ENCODE measurements at regions not wholly inside any gene's neighbourhood (a gene's known extent, or its start where the extent isn't known, plus 50 kb on each side); places are given as distances from the start of the nearest gene placed in this dataset.

DNA sequence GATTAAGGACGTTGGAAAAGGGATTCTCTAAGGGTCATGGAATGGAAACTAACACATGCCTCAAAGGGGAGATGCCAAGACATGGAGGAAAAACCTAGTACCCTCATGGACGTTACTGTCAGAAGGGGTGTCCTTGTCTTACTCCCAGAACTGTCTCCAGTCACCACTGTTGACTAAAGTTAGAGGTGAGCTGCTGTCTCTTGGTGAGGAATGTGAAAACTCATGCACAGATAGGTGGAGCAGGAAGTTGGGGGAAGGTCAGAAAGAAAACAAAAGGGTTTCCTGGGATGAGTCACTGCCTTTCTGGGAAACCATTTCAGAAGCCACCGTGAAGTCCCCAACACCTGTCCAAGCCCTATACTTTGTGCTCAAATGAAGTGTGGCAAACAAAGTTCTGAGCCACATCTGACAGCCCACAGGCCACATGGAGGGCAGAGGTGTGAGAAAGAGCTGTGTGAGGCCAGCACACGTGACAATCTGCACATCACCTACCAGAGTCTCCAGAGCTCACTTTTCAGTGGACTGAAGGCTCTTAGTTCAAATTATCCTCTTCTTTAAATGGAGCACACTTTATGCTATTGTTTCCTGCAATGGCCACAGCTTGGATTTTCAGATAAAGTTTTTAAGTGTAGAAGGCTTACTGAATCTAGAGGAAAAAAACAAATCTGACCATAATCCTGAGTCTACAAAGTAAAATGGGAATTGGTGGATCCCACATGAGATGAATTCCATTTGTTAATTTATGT, 92.9 kb upstream of the EGLN3 start (continued):
- TF ChIP-seq ZKSCAN1 (IDR thresholded peaks at IDR 0.05; ENCODE audit: low read length) = peak; percentile 67
- peak; percentile 67; the same call in 1 of the 2 replicates for TF ChIP-seq ZKSCAN5 (CRISPR knock-in tag; IDR thresholded peaks at IDR 0.05)
- peak; percentile 98 for TF ChIP-seq ZNF441 (CRISPR knock-in tag; IDR thresholded peaks at IDR 0.05; ENCODE audit: borderline replicate concordance)
- peak; percentile 84 for TF ChIP-seq CEBPG (CRISPR knock-in tag; IDR thresholded peaks at IDR 0.05)
- peak; percentile 61 for TF ChIP-seq POLR2AphosphoS5 (IDR thresholded peaks at IDR 0.05; ENCODE audit: low read depth, low read length)
- no peak for TF ChIP-seq FOXP1 (IDR thresholded peaks at IDR 0.05)
- TF ChIP-seq FOXP1 (CRISPR knock-in tag; IDR thresholded peaks at IDR 0.05) = peak; percentile 94
- peak; percentile 97 for TF ChIP-seq ZNF543 (CRISPR knock-in tag; IDR thresholded peaks at IDR 0.05)
- TF ChIP-seq HNRNPK (IDR thresholded peaks at IDR 0.05; ENCODE audit: low read depth, low read length, poor library complexity, severe bottlenecking) = no peak
- TF ChIP-seq, protein P1, sequence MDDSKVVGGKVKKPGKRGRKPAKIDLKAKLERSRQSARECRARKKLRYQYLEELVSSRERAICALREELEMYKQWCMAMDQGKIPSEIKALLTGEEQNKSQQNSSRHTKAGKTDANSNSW (CRISPR knock-in tag; IDR thresholded peaks at IDR 0.05; ENCODE audit: borderline replicate concordance) = peak; percentile 99; the same call in 1 of the 2 replicates
- peak; percentile 97 for TF ChIP-seq ARNT2 (CRISPR knock-in tag; IDR thresholded peaks at IDR 0.05; ENCODE audit: low read depth)
- peak; percentile 98 for TF ChIP-seq NFATC3 (CRISPR knock-in tag; IDR thresholded peaks at IDR 0.05)
- TF ChIP-seq ZSCAN12 (CRISPR knock-in tag; IDR thresholded peaks at IDR 0.05) = peak; percentile 99
- peak; percentile 83 for TF ChIP-seq ZBTB21 (CRISPR knock-in tag; IDR thresholded peaks at IDR 0.05)
- TF ChIP-seq, protein P2, sequence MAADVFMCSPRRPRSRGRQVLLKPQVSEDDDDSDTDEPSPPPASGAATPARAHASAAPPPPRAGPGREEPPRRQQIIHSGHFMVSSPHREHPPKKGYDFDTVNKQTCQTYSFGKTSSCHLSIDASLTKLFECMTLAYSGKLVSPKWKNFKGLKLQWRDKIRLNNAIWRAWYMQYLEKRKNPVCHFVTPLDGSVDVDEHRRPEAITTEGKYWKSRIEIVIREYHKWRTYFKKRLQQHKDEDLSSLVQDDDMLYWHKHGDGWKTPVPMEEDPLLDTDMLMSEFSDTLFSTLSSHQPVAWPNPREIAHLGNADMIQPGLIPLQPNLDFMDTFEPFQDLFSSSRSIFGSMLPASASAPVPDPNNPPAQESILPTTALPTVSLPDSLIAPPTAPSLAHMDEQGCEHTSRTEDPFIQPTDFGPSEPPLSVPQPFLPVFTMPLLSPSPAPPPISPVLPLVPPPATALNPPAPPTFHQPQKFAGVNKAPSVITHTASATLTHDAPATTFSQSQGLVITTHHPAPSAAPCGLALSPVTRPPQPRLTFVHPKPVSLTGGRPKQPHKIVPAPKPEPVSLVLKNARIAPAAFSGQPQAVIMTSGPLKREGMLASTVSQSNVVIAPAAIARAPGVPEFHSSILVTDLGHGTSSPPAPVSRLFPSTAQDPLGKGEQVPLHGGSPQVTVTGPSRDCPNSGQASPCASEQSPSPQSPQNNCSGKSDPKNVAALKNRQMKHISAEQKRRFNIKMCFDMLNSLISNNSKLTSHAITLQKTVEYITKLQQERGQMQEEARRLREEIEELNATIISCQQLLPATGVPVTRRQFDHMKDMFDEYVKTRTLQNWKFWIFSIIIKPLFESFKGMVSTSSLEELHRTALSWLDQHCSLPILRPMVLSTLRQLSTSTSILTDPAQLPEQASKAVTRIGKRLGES (CRISPR knock-in tag; IDR thresholded peaks at IDR 0.05; ENCODE audit: borderline replicate concordance) = peak; percentile 34; the same call in 1 of the 2 replicates
- TF ChIP-seq FOSL2 (CRISPR knock-in tag; IDR thresholded peaks at IDR 0.05) = peak; percentile 100
- TF ChIP-seq POLR2AphosphoS2 (IDR thresholded peaks at IDR 0.05; ENCODE audit: low read depth, low read length) = no peak
- no peak for TF ChIP-seq SRSF4 (IDR thresholded peaks at IDR 0.05; ENCODE audit: low read depth, low read length, poor library complexity, severe bottlenecking)
- TF ChIP-seq GABPA (IDR thresholded peaks at IDR 0.05; ENCODE audit: low read depth, low read length) = no peak
- TF ChIP-seq GABPA (CRISPR knock-in tag; IDR thresholded peaks at IDR 0.05; ENCODE audit: low read depth) = no peak
- TF ChIP-seq HOXA9 (CRISPR knock-in tag; IDR thresholded peaks at IDR 0.05; ENCODE audit: borderline replicate concordance) = peak; percentile 84
- TF ChIP-seq ZNF616 (CRISPR knock-in tag; IDR thresholded peaks at IDR 0.05; ENCODE audit: low read depth) = peak; percentile 99
- TF ChIP-seq GABPB1 (CRISPR knock-in tag; IDR thresholded peaks at IDR 0.05) = peak; percentile 79
- TF ChIP-seq ZNF225 (CRISPR knock-in tag; IDR thresholded peaks at IDR 0.05) = peak; percentile 91; the same call in 1 of the 2 replicates
- TF ChIP-seq NR2C2 (CRISPR knock-in tag; IDR thresholded peaks at IDR 0.05; ENCODE audit: borderline replicate concordance) = peak; percentile 69; the same call in 1 of the 2 replicates
- peak; percentile 99 for TF ChIP-seq ZNF274 (CRISPR knock-in tag; IDR thresholded peaks at IDR 0.05)
- TF ChIP-seq ZNF773 (CRISPR knock-in tag; IDR thresholded peaks at IDR 0.05; ENCODE audit: borderline replicate concordance) = no peak
- TF ChIP-seq ZNF343 (CRISPR knock-in tag; IDR thresholded peaks at IDR 0.05) = peak; percentile 86
- TF ChIP-seq SRF (IDR thresholded peaks at IDR 0.05; ENCODE audit: low read depth, low read length) = no peak; the same call in 1 of the 2 replicates
- TF ChIP-seq YY1 (IDR thresholded peaks at IDR 0.05; ENCODE audit: insufficient read depth, insufficient replicate concordance, low read depth, low read length) = peak; percentile 68
- TF ChIP-seq ZSCAN9 (CRISPR knock-in tag; IDR thresholded peaks at IDR 0.05; ENCODE audit: borderline replicate concordance) = peak; percentile 100

Data from HepG2 (cell line).